ENCODE measurements at regions not wholly inside any gene's neighbourhood (a gene's known extent, or its start where the extent isn't known, plus 50 kb on each side); places are given as distances from the start of the nearest gene placed in this dataset.

- TF ChIP-seq CTCF (IDR thresholded peaks at IDR 0.05): no peak
- TF ChIP-seq POLR2A (IDR thresholded peaks at IDR 0.05): no peak
Measured at GRCh38 chr12:116376354-116377193, 99.1 kb upstream of the MED13L start.

Data from adrenal gland (tissue), 5 donors.